ENCODE measurements at regions not wholly inside any gene's neighbourhood (a gene's known extent, or its start where the extent isn't known, plus 50 kb on each side); places are given as distances from the start of the nearest gene placed in this dataset.

GRCh38 chr4:58553031-58553430, 1442.8 kb upstream of the IGFBP7 start (continued):
- TF ChIP-seq PBX3 (IDR thresholded peaks at IDR 0.05): no peak
- TF ChIP-seq GATA2 (CRISPR knock-in tag; IDR thresholded peaks at IDR 0.05): no peak
- no peak for TF ChIP-seq USF2 (IDR thresholded peaks at IDR 0.05; ENCODE audit: borderline replicate concordance, low read depth, low read length)

- no peak overlapping the region for H3K27ac ChIP-seq (ENCODE audit: low read depth in 2 of 2, low read length in 1 of 2)
- H3K4me2 ChIP-seq: no peak overlapping the region
- no peaks in the 10 kb centered on the region for H3F3A ChIP-seq (replicated peaks; ENCODE audit: insufficient read depth)
- CTCF ChIA-PET: no interaction called here
- H3K4me3 ChIP-seq (ENCODE audit: low read depth in 2 of 2, low read length in 1 of 2): no peak overlapping the region
- no peaks in the 10 kb centered on the region for H3K9me2 ChIP-seq
- no peak for DNase-seq
- no peaks in the 10 kb centered on the region for H4K20me1 ChIP-seq (ENCODE audit: insufficient read depth)
- POLR2A ChIA-PET: no interaction called here
- no peaks in the 10 kb centered on the region for H3K4me1 ChIP-seq (ENCODE audit: control insufficient read depth in 1 of 2, insufficient read depth in 2 of 2, low read depth in 1 of 2, low read length in 1 of 2)
- H3K79me2 ChIP-seq (ENCODE audit: insufficient read depth): no peaks in the 10 kb centered on the region
- H3K9ac ChIP-seq: no peak overlapping the region
- H3K36me3 ChIP-seq (replicated peaks in 1 of 2; ENCODE audit: control insufficient read depth in 1 of 2, insufficient read depth in 2 of 2, low read length in 1 of 2): no peaks in the 10 kb centered on the region
- H3K27me3 ChIP-seq (ENCODE audit: insufficient read depth): no peaks in the 10 kb centered on the region
- TF ChIP-seq RXRA (IDR thresholded peaks at IDR 0.05; ENCODE audit: borderline replicate concordance, low read depth) (no peak), ZBTB33 (IDR thresholded peaks at IDR 0.05; ENCODE audit: borderline replicate concordance, low read depth) (no peak), USF2 (IDR thresholded peaks at IDR 0.05; ENCODE audit: borderline replicate concordance, low read depth, low read length) (no peak), NRF1 (IDR thresholded peaks at IDR 0.05; ENCODE audit: low read depth, low read length) (no peak), IRF3 (IDR thresholded peaks at IDR 0.05; ENCODE audit: low read depth, low read length) (no peak), TEAD4 (IDR thresholded peaks at IDR 0.05; ENCODE audit: borderline replicate concordance, insufficient read depth) (no peak), PBX3 (IDR thresholded peaks at IDR 0.05) (no peak), EZH2phosphoT487 (IDR thresholded peaks at IDR 0.05; ENCODE audit: borderline replicate concordance, low read depth) (no peak)
- H3K9me3 ChIP-seq: peaks cover 3% of the 10 kb centered on the region
- H2AFZ ChIP-seq (ENCODE audit: low read depth): no peak overlapping the region
Observed at GRCh38 chr4:58551676-58552075, 1441.5 kb upstream of the IGFBP7 start.

Measured in SK-N-SH (cell line).